ENCODE measurements at regions not wholly inside any gene's neighbourhood (a gene's known extent, or its start where the extent isn't known, plus 50 kb on each side); places are given as distances from the start of the nearest gene placed in this dataset.

DNA sequence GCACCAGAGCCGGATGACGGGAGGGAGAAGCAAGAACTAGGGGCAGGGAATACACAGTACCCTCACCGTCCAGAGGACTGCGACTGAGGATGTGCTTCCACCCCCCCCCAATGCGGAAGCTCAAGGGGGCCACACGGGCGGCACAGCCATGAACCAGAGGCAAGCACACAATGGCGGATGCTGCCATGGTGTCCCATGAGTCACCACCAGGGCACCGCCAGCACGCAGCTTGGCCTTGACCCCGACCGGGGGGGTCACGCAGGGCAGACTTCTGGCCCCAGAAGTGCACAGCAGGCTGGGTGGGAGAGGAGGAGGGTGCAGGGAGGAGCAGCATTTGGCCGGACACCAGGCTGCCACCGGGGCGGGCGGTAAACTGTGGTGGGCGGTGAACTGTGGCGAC is 83.5 kb upstream of the ZNF254 start:
- DNase-seq (no peak), ATAC-seq (no peak), FAIRE-seq (no peak)
- WGBS, 2 donors, result 87 to 92% methylated on average over 13 to 19 of the region's 19 CpGs
- Histone ChIP-seq H3K4me3 (no peak overlapping the region), H3K36me3 (no peaks in the 10 kb centered on the region), H3K27me3 (no peaks in the 10 kb centered on the region), H3K4me1 (no peaks in the 10 kb centered on the region), H3K27ac (no peak overlapping the region), H3K9me3 (no peaks in the 10 kb centered on the region)
- intact Hi-C loops (cut with DNase I), result no loop called here
- TF ChIP-seq, protein P1, sequence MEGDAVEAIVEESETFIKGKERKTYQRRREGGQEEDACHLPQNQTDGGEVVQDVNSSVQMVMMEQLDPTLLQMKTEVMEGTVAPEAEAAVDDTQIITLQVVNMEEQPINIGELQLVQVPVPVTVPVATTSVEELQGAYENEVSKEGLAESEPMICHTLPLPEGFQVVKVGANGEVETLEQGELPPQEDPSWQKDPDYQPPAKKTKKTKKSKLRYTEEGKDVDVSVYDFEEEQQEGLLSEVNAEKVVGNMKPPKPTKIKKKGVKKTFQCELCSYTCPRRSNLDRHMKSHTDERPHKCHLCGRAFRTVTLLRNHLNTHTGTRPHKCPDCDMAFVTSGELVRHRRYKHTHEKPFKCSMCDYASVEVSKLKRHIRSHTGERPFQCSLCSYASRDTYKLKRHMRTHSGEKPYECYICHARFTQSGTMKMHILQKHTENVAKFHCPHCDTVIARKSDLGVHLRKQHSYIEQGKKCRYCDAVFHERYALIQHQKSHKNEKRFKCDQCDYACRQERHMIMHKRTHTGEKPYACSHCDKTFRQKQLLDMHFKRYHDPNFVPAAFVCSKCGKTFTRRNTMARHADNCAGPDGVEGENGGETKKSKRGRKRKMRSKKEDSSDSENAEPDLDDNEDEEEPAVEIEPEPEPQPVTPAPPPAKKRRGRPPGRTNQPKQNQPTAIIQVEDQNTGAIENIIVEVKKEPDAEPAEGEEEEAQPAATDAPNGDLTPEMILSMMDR (IDR thresholded peaks at IDR 0.05), result no peak

DNA sequence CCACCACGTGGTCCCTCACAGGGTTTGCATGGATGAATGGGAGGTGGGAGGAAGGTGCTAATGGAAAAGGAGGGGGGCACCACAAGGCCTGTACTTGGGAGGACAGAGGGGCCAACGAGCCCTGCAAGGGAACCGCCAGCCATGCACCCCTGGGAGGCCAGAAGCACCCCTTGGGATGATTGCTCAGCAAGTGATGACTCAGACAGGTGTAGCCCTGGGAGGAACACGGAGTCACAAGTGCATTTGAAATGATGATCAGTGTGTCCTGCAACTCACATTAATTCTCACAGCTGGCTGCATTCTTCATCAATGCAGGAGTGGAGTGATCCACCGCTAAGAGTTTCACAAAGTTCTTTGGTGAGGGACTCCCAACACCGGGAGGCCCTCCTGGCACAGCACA is 82.8 kb upstream of the ZNF254 start:
- no peaks in the 10 kb centered on the region for H3K36me3 ChIP-seq
- no peaks in the 10 kb centered on the region for H3K4me1 ChIP-seq
- 61 to 69% methylated on average over 6 of the region's 6 CpGs for WGBS, 2 donors
- TF ChIP-seq, protein P1 (IDR thresholded peaks at IDR 0.05), result no peak
- H3K27ac ChIP-seq, result no peak overlapping the region
- ATAC-seq (no peak), DNase-seq (no peak), FAIRE-seq (no peak)
- H3K27me3 ChIP-seq, result no peaks in the 10 kb centered on the region
- intact Hi-C loops (cut with DNase I), result no loop called here
- no peaks in the 10 kb centered on the region for H3K9me3 ChIP-seq
- H3K4me3 ChIP-seq, result no peak overlapping the region

DNA sequence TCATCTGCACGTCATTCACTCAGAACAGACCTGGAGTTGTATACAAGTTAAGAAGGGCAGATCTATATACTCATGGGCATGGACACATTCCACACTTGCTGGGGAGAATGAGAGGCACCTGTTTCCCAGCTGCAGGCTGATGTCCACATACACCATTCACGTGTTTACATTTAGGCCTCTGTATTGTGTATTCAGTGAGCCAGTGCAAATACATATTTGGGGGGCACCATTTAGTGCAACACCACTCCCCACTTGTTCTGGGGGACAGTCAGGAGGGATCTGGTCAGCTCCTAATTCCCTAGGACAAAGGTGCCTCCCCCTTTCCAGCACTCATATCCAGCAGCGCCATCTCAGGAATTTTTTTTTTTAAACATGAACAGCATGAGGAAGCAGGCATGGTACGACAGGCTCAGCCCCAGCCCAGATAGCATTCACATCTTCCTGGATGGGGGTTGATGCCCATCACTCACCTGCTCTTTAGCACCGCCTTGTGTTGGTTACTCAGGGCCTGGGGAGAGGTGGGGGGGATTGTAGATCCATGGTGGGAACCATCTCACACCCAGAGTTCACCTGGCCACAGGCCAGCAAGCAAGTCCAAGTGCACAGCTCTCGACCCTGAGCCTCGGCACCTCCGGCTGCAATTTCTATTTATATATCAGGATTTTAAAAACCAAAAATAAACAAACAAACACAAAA is 56.9 kb upstream of the ZNF254 start:
- Histone ChIP-seq H3K4me1 (peaks cover 0 to 4% (median 1%) of the 10 kb centered on the region in 3 donors), H3K27ac (no peak overlapping the region), H3K27me3 (no peaks in the 10 kb centered on the region), H3K36me3 (no peaks in the 10 kb centered on the region), H3K9me3 (no peaks in the 10 kb centered on the region), H3K4me3 (no peak overlapping the region)
- intact Hi-C loops (cut with DNase I), result no loop called here
- ATAC-seq, result no peak
- FAIRE-seq, result no peak
- WGBS, 2 donors, result 48 to 58% methylated on average over 8 of the region's 8 CpGs
- TF ChIP-seq, protein P1 (IDR thresholded peaks at IDR 0.05), result no peak
- DNase-seq, result no peak

DNA sequence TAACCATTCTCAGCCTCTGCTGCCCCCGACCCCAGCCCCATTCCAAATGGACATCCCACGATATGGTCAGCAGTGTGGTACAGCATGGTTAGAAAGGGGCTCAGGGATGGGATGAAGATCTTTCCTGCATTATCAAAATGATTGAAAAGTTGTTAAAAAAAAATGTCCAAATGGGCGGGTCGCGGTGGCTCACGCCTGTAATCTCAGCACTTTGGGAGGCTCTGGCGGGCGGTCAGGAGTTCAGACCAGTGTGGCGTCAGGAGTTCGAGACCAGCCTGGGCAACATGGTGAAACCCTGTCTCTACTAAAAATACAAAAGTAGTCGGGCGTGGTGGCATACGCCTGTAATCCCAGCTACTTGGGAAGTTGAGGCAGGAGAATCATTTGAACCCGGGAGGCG is 54.3 kb upstream of the ZNF254 start:
- Histone ChIP-seq H3K27me3 (no peaks in the 10 kb centered on the region), H3K4me1 (peaks cover 0 to 11% (median 9%) of the 10 kb centered on the region in 3 donors), H3K36me3 (no peaks in the 10 kb centered on the region), H3K4me3 (peak overlapping the region in 3 of 4 donors; percentile 50 to 90 (median 70)), H3K27ac (peak overlapping the region in 3 of 4 donors; percentile 91 to 96 (median 94)), H3K9me3 (no peaks in the 10 kb centered on the region)
- no peak for ATAC-seq
- no peak for FAIRE-seq
- no peak for DNase-seq
- WGBS, 2 donors, result 69 to 76% methylated on average over 15 of the region's 15 CpGs
- intact Hi-C loops (cut with DNase I), result no loop called here
- TF ChIP-seq, protein P1 (IDR thresholded peaks at IDR 0.05), result no peak

DNA sequence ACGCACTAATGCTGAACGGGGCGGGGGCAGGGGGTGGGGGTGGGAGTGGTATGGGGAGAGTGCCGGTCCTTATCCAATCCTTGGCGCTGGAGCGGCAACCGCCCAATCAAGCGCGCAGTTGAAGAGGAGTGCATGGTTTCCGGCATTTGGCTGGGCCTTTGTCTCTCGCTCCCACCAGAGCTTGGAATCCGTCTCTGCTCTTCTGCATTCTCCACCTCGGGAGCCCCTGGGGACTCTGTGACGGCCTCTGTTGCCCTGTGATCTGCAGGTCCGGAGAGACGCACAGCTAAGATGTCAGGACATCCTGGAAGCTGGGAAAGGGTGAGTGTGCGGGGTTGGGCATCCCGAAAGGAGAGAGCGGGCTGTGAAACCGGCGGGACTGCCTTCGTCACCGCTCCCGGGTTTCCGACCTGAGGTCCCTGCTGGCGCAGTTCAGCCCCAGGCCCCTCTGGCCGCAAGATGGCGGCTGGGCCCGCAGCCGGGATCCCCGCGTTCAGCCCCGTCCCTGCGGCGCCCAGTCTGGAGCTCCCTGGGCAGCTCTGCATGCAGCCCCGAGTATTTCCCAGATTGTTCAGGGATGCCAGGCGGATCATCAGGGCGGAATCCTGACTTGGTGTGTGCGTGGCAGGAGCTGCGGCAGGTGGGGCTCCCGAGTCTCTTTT is 53.6 kb upstream of the ZNF254 start:
- Histone ChIP-seq H3K27ac (peak overlapping the region; percentile 91 to 96 (median 94)), H3K4me3 (peak overlapping the region; percentile 50 to 90 (median 65)), H3K4me1 (peaks cover 0 to 11% (median 9%) of the 10 kb centered on the region in 3 donors), H3K9me3 (no peaks in the 10 kb centered on the region), H3K36me3 (peaks cover 0 to under 1% (median 0%) of the 10 kb centered on the region in 3 donors), H3K27me3 (no peaks in the 10 kb centered on the region)
- TF ChIP-seq, protein P1 (IDR thresholded peaks at IDR 0.05), result no peak
- no peak for FAIRE-seq
- peak; percentile 95 to 98 (median 96) for ATAC-seq
- intact Hi-C loops (cut with DNase I), result no loop called here
- peak; percentile 85 to 88 (median 86) for DNase-seq
- 0% methylated on average over 38 to 41 of the region's 41 CpGs for WGBS, 2 donors

All from pancreas (tissue), 10 donors.